Gastrocnemius medialis (tissue), 4 donors: ENCODE measurements at regions not wholly inside any gene's neighbourhood (a gene's known extent, or its start where the extent isn't known, plus 50 kb on each side); places are given as distances from the start of the nearest gene placed in this dataset.

Experiments used
- CTCF ChIP-seq, 5 experiments: fragments of 450-650 bp in 3 of 5; fragments of 200-600 bp in 2 of 5; sonication (generic) in 2 of 5; IDR thresholded peaks in 4 of 5; conservative IDR thresholded peaks in 1 of 5; 1 replicate in 4 of 5; 2 replicates in 1 of 5; pipeline ENCODE4 v1.5.1; 2016 to 2019; ENCODE audit warnings: antibody characterized with exemption in 5 of 5, mild to moderate bottlenecking in 3 of 5, moderate library complexity in 3 of 5
- POLR2A ChIP-seq, 2 donors: fragments of 450-650 bp; IDR thresholded peaks; one replicate each; pipeline ENCODE4 v1.6.1; 2017; ENCODE audit warnings: antibody characterized with exemption in 2 of 2, mild to moderate bottlenecking in 2 of 2, moderate library complexity in 2 of 2

- TF ChIP-seq CTCF (IDR thresholded peaks at IDR 0.05 in 4 of 5, conservative IDR thresholded peaks at IDR 0.05 in 1 of 5) (no peak), POLR2A (IDR thresholded peaks at IDR 0.05) (no peak)
Observed at GRCh38 chr20:61112515-61112914, 139.5 kb upstream of the CDH4 start.
